WERI-Rb-1 (cell line): ENCODE measurements at regions not wholly inside any gene's neighbourhood (a gene's known extent, or its start where the extent isn't known, plus 50 kb on each side); places are given as distances from the start of the nearest gene placed in this dataset.

Source experiments
- DNase-seq: peaks from one replicate; pipeline ENCODE4 v3.0.0-alpha.2; 2020
- H3K27ac ChIP-seq: fragments of 250-450 bp; sonication (Bioruptor Pico); 2 replicates; pipeline ENCODE4 v1.5.1; 2020; ENCODE audit warnings: mild to moderate bottlenecking, moderate library complexity
- H3K27me3 ChIP-seq: fragments of 250-450 bp; sonication (Bioruptor Pico); 2 replicates; pipeline ENCODE4 v1.5.1; 2021; ENCODE audit warnings: mild to moderate bottlenecking, low read depth, moderate library complexity; ENCODE audit not compliant: insufficient read depth, severe bottlenecking
- H3K36me3 ChIP-seq: fragments of 250-450 bp; sonication (Bioruptor Pico); 2 replicates; pipeline ENCODE4 v1.5.1; 2020; ENCODE audit warnings: mild to moderate bottlenecking, moderate library complexity
- H3K4me3 ChIP-seq: 2 replicates; pipeline ENCODE4 v1.5.1; 2011; ENCODE audit warnings: low read depth, mild to moderate bottlenecking, control low read depth, low read length
- H3K9me3 ChIP-seq: fragments of 250-450 bp; sonication (Bioruptor Pico); 2 replicates; pipeline ENCODE4 v1.5.1; 2021; ENCODE audit warnings: mild to moderate bottlenecking, moderate library complexity; ENCODE audit not compliant: severe bottlenecking
- TF ChIP-seq, protein P1 (sequence below): IDR thresholded peaks from 2 replicates; pipeline ENCODE4 v1.5.1; 2011; ENCODE audit warnings: low read depth, mild to moderate bottlenecking, control low read depth, inconsistent platforms, low read length

DNA sequence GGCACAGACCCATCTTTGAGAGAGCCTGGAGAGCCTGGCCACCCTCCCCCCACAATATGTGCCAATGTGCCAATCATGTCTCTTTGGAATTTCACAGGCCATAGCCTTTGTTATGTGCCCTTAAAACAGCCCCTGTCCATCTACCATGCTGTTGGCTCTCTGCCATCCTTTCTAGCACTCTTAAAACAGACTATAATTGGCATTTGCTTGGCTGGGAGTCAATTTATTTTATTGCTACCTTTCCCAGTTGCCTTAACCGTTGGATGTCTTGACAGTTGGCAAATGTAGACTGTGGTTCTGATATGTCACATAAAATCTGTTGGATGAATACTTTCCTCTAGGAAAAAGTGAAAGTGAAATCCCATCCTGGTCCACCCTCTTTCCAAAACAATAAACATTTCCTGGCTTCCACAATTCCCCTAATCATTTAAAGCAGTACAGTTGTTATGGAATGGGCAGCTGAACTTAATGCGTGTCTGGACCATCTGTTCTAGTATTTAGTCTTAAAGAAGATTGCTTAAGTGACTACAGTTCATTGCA lies 394.0 kb downstream of the KCNJ2 start:
- TF ChIP-seq, protein P1, sequence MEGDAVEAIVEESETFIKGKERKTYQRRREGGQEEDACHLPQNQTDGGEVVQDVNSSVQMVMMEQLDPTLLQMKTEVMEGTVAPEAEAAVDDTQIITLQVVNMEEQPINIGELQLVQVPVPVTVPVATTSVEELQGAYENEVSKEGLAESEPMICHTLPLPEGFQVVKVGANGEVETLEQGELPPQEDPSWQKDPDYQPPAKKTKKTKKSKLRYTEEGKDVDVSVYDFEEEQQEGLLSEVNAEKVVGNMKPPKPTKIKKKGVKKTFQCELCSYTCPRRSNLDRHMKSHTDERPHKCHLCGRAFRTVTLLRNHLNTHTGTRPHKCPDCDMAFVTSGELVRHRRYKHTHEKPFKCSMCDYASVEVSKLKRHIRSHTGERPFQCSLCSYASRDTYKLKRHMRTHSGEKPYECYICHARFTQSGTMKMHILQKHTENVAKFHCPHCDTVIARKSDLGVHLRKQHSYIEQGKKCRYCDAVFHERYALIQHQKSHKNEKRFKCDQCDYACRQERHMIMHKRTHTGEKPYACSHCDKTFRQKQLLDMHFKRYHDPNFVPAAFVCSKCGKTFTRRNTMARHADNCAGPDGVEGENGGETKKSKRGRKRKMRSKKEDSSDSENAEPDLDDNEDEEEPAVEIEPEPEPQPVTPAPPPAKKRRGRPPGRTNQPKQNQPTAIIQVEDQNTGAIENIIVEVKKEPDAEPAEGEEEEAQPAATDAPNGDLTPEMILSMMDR = no peak
- Histone ChIP-seq H3K9me3 (no peaks in the 10 kb centered on the region), H3K27ac (no peak overlapping the region), H3K27me3 (no peaks in the 10 kb centered on the region), H3K4me3 (no peak overlapping the region), H3K36me3 (no peaks in the 10 kb centered on the region)
- DNase-seq = peak; percentile 42

DNA sequence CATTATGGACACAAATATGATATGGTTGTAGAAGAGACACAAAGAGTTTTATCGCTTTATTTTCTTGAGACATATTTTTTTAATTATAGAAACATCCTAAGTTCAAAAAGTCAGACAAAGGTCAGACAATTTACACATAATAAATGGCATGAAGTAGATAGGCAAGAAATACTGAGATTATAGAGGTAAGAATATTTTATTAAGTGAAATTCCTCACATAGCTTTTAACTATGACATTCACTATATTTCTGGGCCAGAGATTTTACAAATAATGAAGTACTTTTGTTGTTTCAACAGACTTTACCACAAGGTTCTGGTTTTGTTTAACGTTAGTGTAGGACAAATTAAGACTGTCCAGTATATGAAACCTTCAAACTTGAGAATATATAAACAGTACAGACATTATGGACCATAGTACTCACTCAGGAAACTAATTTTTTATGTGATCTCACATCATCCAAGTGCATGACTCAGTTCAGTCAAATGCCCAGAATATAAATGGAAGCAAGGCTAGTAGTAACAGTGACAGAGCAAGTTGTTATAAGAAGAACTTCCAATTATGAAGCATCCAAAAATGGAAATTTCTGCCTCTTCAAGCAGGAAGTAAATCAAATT lies 394.8 kb downstream of the KCNJ2 start:
- no peaks in the 10 kb centered on the region for H3K9me3 ChIP-seq
- no peak overlapping the region for H3K27ac ChIP-seq
- TF ChIP-seq, protein P1 = no peak
- no peak for DNase-seq
- no peaks in the 10 kb centered on the region for H3K27me3 ChIP-seq
- H3K36me3 ChIP-seq = no peaks in the 10 kb centered on the region
- no peak overlapping the region for H3K4me3 ChIP-seq

DNA sequence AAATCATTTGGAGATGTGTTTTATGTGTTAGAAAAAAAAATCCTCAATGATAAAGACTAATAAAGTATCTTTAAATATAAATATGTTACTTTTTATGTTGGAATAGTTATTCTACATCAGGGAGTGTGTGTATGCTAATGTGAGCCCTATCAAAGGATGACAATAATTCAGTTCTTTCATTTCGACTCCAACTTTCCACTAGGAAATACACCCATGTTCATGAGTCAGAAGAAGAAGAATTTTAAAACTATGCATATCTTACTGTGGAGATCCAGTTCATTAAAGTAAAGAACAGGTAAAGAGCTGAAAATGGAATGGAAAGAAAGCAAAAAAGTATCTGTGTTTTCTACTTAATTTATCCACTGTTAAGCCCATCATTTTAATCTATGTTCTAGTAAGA lies 399.8 kb downstream of the KCNJ2 start:
- DNase-seq = no peak
- Histone ChIP-seq H3K4me3 (no peak overlapping the region), H3K27me3 (no peaks in the 10 kb centered on the region), H3K27ac (no peak overlapping the region), H3K9me3 (no peaks in the 10 kb centered on the region), H3K36me3 (no peaks in the 10 kb centered on the region)
- TF ChIP-seq, protein P1 = no peak

DNA sequence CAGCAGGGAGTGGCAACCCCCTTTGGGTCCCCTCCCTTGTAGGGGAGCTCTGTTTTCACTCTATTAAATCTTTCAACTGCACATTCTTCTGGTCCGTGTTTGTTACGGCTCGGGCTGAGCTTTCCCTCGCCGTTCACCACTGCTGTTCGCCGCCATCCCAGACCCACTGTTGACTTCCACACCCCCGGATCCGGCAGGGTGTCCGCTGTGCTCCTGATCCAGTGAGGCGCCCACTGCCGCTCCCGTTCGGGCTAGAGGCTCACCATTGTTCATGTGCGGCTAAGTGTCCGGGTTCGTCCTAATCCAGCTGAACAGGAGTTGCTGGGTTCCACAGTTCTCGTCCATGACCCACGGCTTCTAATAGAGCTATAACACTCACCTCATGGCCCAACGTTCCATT lies 408.1 kb downstream of the KCNJ2 start:
- no peaks in the 10 kb centered on the region for H3K27me3 ChIP-seq
- TF ChIP-seq, protein P1 = no peak

DNA sequence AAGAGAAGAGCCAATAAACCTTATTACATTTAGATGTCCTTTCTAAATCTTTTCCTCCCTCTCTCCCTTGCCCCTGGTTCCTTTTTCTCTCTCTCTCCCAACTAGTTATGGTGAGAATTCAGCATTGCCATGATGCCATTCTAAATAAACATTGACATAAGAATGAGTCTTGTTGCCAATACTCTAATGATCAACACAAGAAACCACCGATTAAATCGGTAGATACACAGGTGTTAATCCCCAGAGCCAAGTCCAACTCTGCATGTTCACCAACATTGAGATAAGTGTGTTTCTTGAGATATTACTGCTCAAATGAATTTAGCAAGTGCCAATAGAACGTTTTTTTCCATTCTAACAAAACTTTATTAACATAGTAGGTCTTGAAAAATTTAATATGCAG lies 412.1 kb downstream of the KCNJ2 start:
- TF ChIP-seq, protein P1 = no peak
- DNase-seq = no peak
- no peaks in the 10 kb centered on the region for H3K36me3 ChIP-seq
- no peak overlapping the region for H3K4me3 ChIP-seq
- no peaks in the 10 kb centered on the region for H3K27me3 ChIP-seq
- H3K27ac ChIP-seq = no peak overlapping the region
- H3K9me3 ChIP-seq = peaks cover 5% of the 10 kb centered on the region

More for the DNA sequence above, 408.1 kb downstream of the KCNJ2 start:
- Histone ChIP-seq H3K27ac (no peak overlapping the region), H3K9me3 (no peaks in the 10 kb centered on the region), H3K4me3 (no peak overlapping the region), H3K36me3 (no peaks in the 10 kb centered on the region)
- no peak for DNase-seq

DNA sequence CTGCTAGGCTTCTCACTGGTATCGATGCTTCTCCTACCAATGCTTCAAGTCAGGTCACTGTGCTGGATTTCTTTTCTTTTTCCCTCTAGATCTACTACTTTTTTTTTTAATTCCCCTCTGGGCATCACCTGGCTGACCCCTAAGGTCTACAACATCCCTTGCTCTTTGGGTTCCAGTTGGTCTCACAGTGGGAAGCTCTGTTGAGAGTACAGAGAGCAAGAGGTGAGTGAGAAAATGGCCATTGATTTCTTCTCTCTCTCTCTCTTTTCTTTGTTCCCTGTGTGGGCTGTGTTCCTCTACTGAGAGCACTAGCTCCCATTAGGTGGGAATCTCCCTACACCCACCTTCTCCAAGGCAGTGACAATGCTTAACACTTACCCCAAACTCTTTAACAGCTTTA lies 413.4 kb downstream of the KCNJ2 start:
- Histone ChIP-seq H3K27ac (no peak overlapping the region), H3K9me3 (peaks cover 7% of the 10 kb centered on the region), H3K27me3 (no peaks in the 10 kb centered on the region), H3K4me3 (no peak overlapping the region), H3K36me3 (no peaks in the 10 kb centered on the region)
- DNase-seq = no peak
- TF ChIP-seq, protein P1 = no peak
